DMS153 (cell line): ENCODE measurements at regions not wholly inside any gene's neighbourhood (a gene's known extent, or its start where the extent isn't known, plus 50 kb on each side); places are given as distances from the start of the nearest gene placed in this dataset.
"Not testable (repeated sequence)": the region's sequence is repeated elsewhere in the genome, so short reads cannot be mapped to it uniquely, and the experiment has no call there.

Source experiments
- DNase-seq: peaks from one replicate; lab custom pipeline; 2025; lab: John Stamatoyannopoulos, UW

GRCh38 chr4:183044924-183045640 lies 54.0 kb upstream of the WWC2 start:
- DNase-seq: not testable (repeated sequence)

- no peak for DNase-seq
Observed at GRCh38 chr4:183038436-183038835, 60.6 kb upstream of the WWC2 start.

- no peak for DNase-seq
Observed at GRCh38 chr4:183035726-183036415, 63.2 kb upstream of the WWC2 start.

GRCh38 chr4:183035256-183035655 lies 63.8 kb upstream of the WWC2 start:
- no peak for DNase-seq

GRCh38 chr4:183030823-183031222 lies 68.2 kb upstream of the WWC2 start:
- no peak for DNase-seq

GRCh38 chr4:183030309-183030708 lies 68.7 kb upstream of the WWC2 start:
- DNase-seq: no peak

- no peak for DNase-seq
Observed at GRCh38 chr4:183029365-183029764, 69.7 kb upstream of the WWC2 start.

- no peak for DNase-seq
Observed at GRCh38 chr4:183026701-183027100, 72.4 kb upstream of the WWC2 start.

GRCh38 chr4:183022617-183023016 lies 76.4 kb upstream of the WWC2 start:
- no peak for DNase-seq

GRCh38 chr4:183017962-183018361 lies 81.1 kb upstream of the WWC2 start:
- DNase-seq: no peak

GRCh38 chr4:183014361-183015084 lies 84.5 kb upstream of the WWC2 start:
- no peak for DNase-seq

- DNase-seq: no peak
Observed at GRCh38 chr4:183013730-183014002, 85.4 kb upstream of the WWC2 start.

GRCh38 chr4:183012879-183013729 lies 86.0 kb upstream of the WWC2 start:
- no peak for DNase-seq

- no peak for DNase-seq
Observed at GRCh38 chr4:183011213-183011907, 87.7 kb upstream of the WWC2 start.

- no peak for DNase-seq
Observed at GRCh38 chr4:183008492-183008891, 90.6 kb upstream of the WWC2 start.

GRCh38 chr4:183004370-183004769 lies 87.2 kb upstream of the DCTD start:
- not testable (repeated sequence) for DNase-seq

GRCh38 chr4:182994171-182994570 lies 77.0 kb upstream of the DCTD start:
- no peak for DNase-seq

GRCh38 chr4:182978152-182978827 lies 61.1 kb upstream of the DCTD start:
- no peak for DNase-seq

GRCh38 chr4:182975806-182976205 lies 58.6 kb upstream of the DCTD start:
- no peak for DNase-seq

- no peak for DNase-seq
Observed at GRCh38 chr4:182973941-182974340, 56.8 kb upstream of the DCTD start.

- no peak for DNase-seq
Observed at GRCh38 chr4:182973511-182973911, 56.3 kb upstream of the DCTD start.
